NCI-H526 treated with DMSO at 0.1 percent for 48 hours (cell line): ENCODE measurements at regions not wholly inside any gene's neighbourhood (a gene's known extent, or its start where the extent isn't known, plus 50 kb on each side); places are given as distances from the start of the nearest gene placed in this dataset.

Experiments
- DNase-seq: peaks from one replicate; lab custom pipeline; 2025; lab: John Stamatoyannopoulos, UW

DNA sequence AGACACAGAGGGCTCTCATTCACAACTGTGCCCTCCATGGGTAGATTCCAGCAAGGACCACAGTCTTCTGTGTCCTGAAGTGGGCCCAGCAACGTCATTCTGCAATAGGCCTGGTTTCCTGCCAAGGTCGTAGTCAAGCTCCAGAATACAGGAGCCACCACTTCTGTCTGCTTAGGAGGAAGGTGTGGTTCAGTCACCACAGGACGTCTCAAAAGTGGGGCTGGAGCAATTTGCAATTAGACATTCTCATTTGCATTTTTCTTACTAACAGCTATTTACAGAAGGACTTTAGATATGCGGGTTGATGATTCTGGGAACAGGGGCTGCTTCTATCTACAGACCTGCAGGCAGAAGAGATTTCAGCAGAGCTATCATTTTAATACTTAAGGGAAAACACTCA is 58.7 kb upstream of the MYRIP start:
- peak; percentile 5 for DNase-seq

GRCh38 chr3:39751286-39751685 is 58.1 kb upstream of the MYRIP start:
- no peak for DNase-seq

DNA sequence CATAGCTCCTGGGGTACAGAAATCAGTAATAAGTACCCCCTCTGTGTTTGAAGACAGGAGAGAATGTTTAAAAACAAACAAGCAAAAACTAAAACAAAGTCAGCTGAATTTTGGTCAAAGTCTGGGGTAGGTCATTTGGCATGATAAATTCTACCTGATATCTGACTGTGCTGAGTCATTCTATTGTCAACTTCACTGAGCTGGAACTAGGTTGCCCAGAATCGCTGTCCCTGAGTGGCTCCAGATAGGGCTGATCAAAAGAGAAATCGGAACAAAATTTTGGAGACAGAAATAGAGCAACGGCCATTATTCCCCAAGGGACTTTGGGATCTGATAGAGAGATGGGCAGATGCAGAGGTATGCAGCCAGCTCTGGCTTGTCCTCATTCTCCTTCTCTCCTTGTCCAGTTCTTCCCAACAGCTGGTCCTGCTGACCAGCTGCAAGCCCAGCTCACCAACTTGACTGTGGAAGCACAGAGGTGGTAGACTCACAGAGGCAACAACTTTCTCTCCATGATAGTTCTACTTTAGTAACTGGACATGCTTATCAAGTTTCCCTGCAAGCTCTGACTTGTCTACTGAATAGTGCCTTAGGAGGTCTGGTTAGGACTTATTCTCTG is 57.3 kb upstream of the MYRIP start:
- no peak for DNase-seq

DNA sequence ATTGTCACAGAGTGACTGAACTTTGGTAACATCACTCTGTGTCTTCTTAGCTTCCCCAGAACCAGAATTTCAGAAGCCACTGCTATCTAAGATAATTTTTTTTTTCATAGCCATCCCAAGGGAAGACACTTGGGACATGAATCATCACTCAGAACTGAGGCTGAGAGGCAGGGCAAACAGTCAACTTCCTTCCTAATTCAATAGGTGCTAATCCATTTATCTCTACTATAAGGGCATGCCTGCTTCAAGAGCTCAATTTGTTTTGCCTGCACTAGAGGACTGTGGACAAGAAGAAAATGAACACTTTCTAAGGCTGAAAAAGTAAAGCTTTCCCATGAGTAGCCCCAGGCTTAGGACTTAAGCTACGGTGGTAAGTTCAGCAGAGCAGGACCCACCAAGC is 56.7 kb upstream of the MYRIP start:
- no peak for DNase-seq

- DNase-seq: no peak
Observed at GRCh38 chr3:39753391-39753790, 56.0 kb upstream of the MYRIP start.

DNA sequence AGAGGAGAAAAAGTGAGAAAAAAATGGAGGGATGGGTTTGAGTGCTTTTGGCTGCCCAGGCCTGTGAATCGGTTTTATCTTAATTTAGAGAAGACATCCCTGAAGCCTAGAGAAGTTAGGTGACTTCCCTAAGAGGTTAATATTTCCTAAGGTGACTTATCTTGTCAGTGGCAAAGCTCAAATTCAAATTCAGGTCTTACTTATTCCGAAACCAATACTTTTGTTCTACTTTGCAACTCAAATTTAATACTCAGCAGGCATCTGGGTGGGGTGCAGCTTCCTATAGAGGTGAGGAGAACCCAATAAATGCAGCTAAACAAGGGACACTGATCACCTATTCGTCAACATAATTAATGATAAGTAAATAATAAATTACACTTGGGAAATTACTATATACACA is 54.9 kb upstream of the MYRIP start:
- no peak for DNase-seq

GRCh38 chr3:39755100-39755499 is 54.3 kb upstream of the MYRIP start:
- no peak for DNase-seq

GRCh38 chr3:39757307-39757706 is 52.1 kb upstream of the MYRIP start:
- DNase-seq: no peak
